Rectal smooth muscle tissue (tissue), 1 donor: ENCODE measurements at regions not wholly inside any gene's neighbourhood (a gene's known extent, or its start where the extent isn't known, plus 50 kb on each side); places are given as distances from the start of the nearest gene placed in this dataset.
"Not testable (repeated sequence)": the region's sequence is repeated elsewhere in the genome, so short reads cannot be mapped to it uniquely, and the experiment has no call there.

Experiments used
- H3K27ac ChIP-seq: one replicate; pipeline ENCODE4 v1.7.0; 2013; ENCODE audit warnings: low read depth, low read length, inconsistent platforms
- H3K27me3 ChIP-seq: one replicate; pipeline ENCODE4 v1.7.0; 2013; ENCODE audit warnings: low read length; ENCODE audit not compliant: control insufficient read depth, insufficient read depth
- H3K36me3 ChIP-seq: one replicate; pipeline ENCODE4 v1.7.0; 2013; ENCODE audit warnings: low read length; ENCODE audit not compliant: control insufficient read depth, insufficient read depth
- H3K4me1 ChIP-seq: one replicate; pipeline ENCODE4 v1.7.0; 2013; ENCODE audit warnings: low read length; ENCODE audit not compliant: control insufficient read depth, insufficient read depth
- H3K4me3 ChIP-seq: one replicate; pipeline ENCODE4 v1.7.0; 2013; ENCODE audit warnings: low read length
- H3K9ac ChIP-seq: one replicate; pipeline ENCODE4 v1.7.0; 2013; ENCODE audit warnings: low read length

GRCh38 chr7:46043338-46043737 is 122.3 kb upstream of the IGFBP3 start:
- H3K36me3 ChIP-seq, H3K27me3 ChIP-seq, H3K4me1 ChIP-seq, H3K9ac ChIP-seq, H3K4me3 ChIP-seq, H3K27ac ChIP-seq: not testable (repeated sequence)

- not testable (repeated sequence) for H3K36me3 ChIP-seq, H3K27me3 ChIP-seq, H3K9ac ChIP-seq, H3K27ac ChIP-seq, H3K4me1 ChIP-seq, H3K4me3 ChIP-seq
Measured at GRCh38 chr7:46039813-46040212, 118.7 kb upstream of the IGFBP3 start.

- Histone ChIP-seq H3K27me3 (no peaks in the 10 kb centered on the region), H3K4me3 (no peak overlapping the region), H3K27ac (no peak overlapping the region), H3K9ac (no peak overlapping the region), H3K4me1 (no peaks in the 10 kb centered on the region), H3K36me3 (no peaks in the 10 kb centered on the region)
Measured at GRCh38 chr7:46035166-46035565, 114.1 kb upstream of the IGFBP3 start.

- Histone ChIP-seq H3K9ac (no peak overlapping the region), H3K27ac (no peak overlapping the region), H3K36me3 (no peaks in the 10 kb centered on the region), H3K27me3 (no peaks in the 10 kb centered on the region), H3K4me1 (no peaks in the 10 kb centered on the region), H3K4me3 (no peak overlapping the region)
Measured at GRCh38 chr7:46034056-46034768, 113.1 kb upstream of the IGFBP3 start.

GRCh38 chr7:46033592-46033991 is 112.5 kb upstream of the IGFBP3 start:
- Histone ChIP-seq H3K27ac (no peak overlapping the region), H3K4me3 (no peak overlapping the region), H3K36me3 (no peaks in the 10 kb centered on the region), H3K27me3 (no peaks in the 10 kb centered on the region), H3K9ac (no peak overlapping the region), H3K4me1 (no peaks in the 10 kb centered on the region)

GRCh38 chr7:46032942-46033341 is 111.9 kb upstream of the IGFBP3 start:
- Histone ChIP-seq H3K9ac (no peak overlapping the region), H3K4me3 (no peak overlapping the region), H3K4me1 (no peaks in the 10 kb centered on the region), H3K36me3 (no peaks in the 10 kb centered on the region), H3K27ac (no peak overlapping the region), H3K27me3 (no peaks in the 10 kb centered on the region)

GRCh38 chr7:46032353-46032752 is 111.3 kb upstream of the IGFBP3 start:
- no peak overlapping the region for H3K27ac ChIP-seq
- no peaks in the 10 kb centered on the region for H3K36me3 ChIP-seq
- no peaks in the 10 kb centered on the region for H3K4me1 ChIP-seq
- no peak overlapping the region for H3K4me3 ChIP-seq
- H3K9ac ChIP-seq: no peak overlapping the region
- H3K27me3 ChIP-seq: no peaks in the 10 kb centered on the region

GRCh38 chr7:46029111-46029704 is 108.1 kb upstream of the IGFBP3 start:
- H3K9ac ChIP-seq: no peak overlapping the region
- H3K4me3 ChIP-seq: no peak overlapping the region
- no peak overlapping the region for H3K27ac ChIP-seq
- no peaks in the 10 kb centered on the region for H3K4me1 ChIP-seq
- no peaks in the 10 kb centered on the region for H3K36me3 ChIP-seq
- H3K27me3 ChIP-seq: no peaks in the 10 kb centered on the region

- H3K27me3 ChIP-seq: no peaks in the 10 kb centered on the region
- no peak overlapping the region for H3K27ac ChIP-seq
- no peaks in the 10 kb centered on the region for H3K4me1 ChIP-seq
- H3K36me3 ChIP-seq: no peaks in the 10 kb centered on the region
- no peak overlapping the region for H3K9ac ChIP-seq
- no peak overlapping the region for H3K4me3 ChIP-seq
Measured at GRCh38 chr7:46028246-46028645, 107.2 kb upstream of the IGFBP3 start.

- Histone ChIP-seq H3K4me1 (no peaks in the 10 kb centered on the region), H3K4me3 (no peak overlapping the region), H3K36me3 (no peaks in the 10 kb centered on the region), H3K9ac (no peak overlapping the region), H3K27me3 (no peaks in the 10 kb centered on the region), H3K27ac (no peak overlapping the region)
Measured at GRCh38 chr7:46026741-46027140, 105.7 kb upstream of the IGFBP3 start.

- Histone ChIP-seq H3K36me3 (no peaks in the 10 kb centered on the region), H3K9ac (no peak overlapping the region), H3K27ac (no peak overlapping the region), H3K4me1 (no peaks in the 10 kb centered on the region), H3K27me3 (no peaks in the 10 kb centered on the region), H3K4me3 (no peak overlapping the region)
Measured at GRCh38 chr7:46024263-46024916, 103.3 kb upstream of the IGFBP3 start.

GRCh38 chr7:46022397-46022796 is 101.3 kb upstream of the IGFBP3 start:
- Histone ChIP-seq H3K9ac (no peak overlapping the region), H3K4me1 (no peaks in the 10 kb centered on the region), H3K27ac (no peak overlapping the region), H3K36me3 (no peaks in the 10 kb centered on the region), H3K27me3 (no peaks in the 10 kb centered on the region), H3K4me3 (no peak overlapping the region)
